Left lung (tissue), 4 donors: ENCODE measurements at regions not wholly inside any gene's neighbourhood (a gene's known extent, or its start where the extent isn't known, plus 50 kb on each side); places are given as distances from the start of the nearest gene placed in this dataset.

Experiments used
- ATAC-seq: fragments of 200-7000 bp; cut with Tn5 transposase; one replicate; pipeline ENCODE4 v1.9.1; 2020; ENCODE audit warnings: moderate library complexity
- DNase-seq, 4 donors: peaks; one replicate each; pipeline ENCODE4 v3.0.0-alpha.2; 2013 to 2020
- H3K27ac ChIP-seq, 2 donors: fragments of 200-600 bp; sonication (generic) in 1 of 2; one replicate each; pipeline versions ENCODE4 v1.5.0 to v1.8.0; 2020 to 2021
- H3K27me3 ChIP-seq, 2 donors: fragments of 200-600 bp; sonication (generic) in 1 of 2; one replicate each; pipeline versions ENCODE4 v1.5.0 to v1.8.0; 2020 to 2021
- H3K36me3 ChIP-seq, 2 donors: fragments of 200-600 bp; sonication (generic) in 1 of 2; one replicate each; pipeline versions ENCODE4 v1.5.0 to v1.8.0; 2020 to 2021
- H3K4me1 ChIP-seq, 2 donors: fragments of 200-600 bp; one replicate each; pipeline ENCODE4 v1.8.0; 2021
- H3K4me3 ChIP-seq, 2 donors: fragments of 200-600 bp; sonication (generic) in 1 of 2; one replicate each; pipeline versions ENCODE4 v1.5.0 to v1.8.0; 2020 to 2021; ENCODE audit warnings: mild to moderate bottlenecking in 1 of 2
- H3K9me3 ChIP-seq, 2 donors: fragments of 200-600 bp; sonication (generic) in 1 of 2; one replicate each; pipeline versions ENCODE4 v1.5.0 to v1.8.0; 2020 to 2021
- intact Hi-C, 2 donors: fragments of 100-400 bp; cut with DNase I; formaldehyde crosslinking; loops; one replicate each; pipeline versions ENCODE4 v1.11.2 to v1.14.2; 2022
- TF ChIP-seq, protein P1 (sequence below), 2 donors: fragments of 200-600 bp; sonication (generic) in 1 of 2; IDR thresholded peaks; one replicate each; pipeline versions ENCODE4 v1.5.0 to v1.8.0; 2021; ENCODE audit warnings: antibody characterized with exemption in 2 of 2
- donor health status: DM: no; HTN: yes; CAD: no.
- donor health status: DM: no; HTN: no; CAD: no.

DNA sequence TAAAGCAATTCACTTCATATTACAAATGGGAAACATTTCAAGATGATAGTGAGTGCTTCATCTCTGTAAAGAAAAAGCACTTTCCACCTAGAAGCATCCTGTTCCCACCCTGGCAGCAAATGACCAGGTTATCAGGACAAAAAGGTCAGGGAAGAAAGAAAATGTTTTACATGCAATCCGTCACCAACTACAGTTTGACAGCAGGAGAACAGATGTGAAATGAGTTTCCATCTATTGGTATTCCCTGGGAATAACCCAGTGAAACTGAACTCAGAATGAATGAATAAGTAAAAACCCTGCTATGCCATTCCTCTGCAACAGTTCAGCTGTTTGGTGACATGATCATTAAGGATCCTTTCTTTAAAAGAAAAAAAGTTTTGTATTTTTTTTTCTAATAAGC, 67.6 kb downstream of the HTR1A start:
- H3K9me3 ChIP-seq = no peaks in the 10 kb centered on the region
- H3K36me3 ChIP-seq = no peaks in the 10 kb centered on the region
- no peaks in the 10 kb centered on the region for H3K27me3 ChIP-seq
- no peak overlapping the region for H3K27ac ChIP-seq
- no peak overlapping the region for H3K4me3 ChIP-seq
- no peaks in the 10 kb centered on the region for H3K4me1 ChIP-seq
- DNase-seq (no peak), ATAC-seq (no peak)
- TF ChIP-seq, protein P1, sequence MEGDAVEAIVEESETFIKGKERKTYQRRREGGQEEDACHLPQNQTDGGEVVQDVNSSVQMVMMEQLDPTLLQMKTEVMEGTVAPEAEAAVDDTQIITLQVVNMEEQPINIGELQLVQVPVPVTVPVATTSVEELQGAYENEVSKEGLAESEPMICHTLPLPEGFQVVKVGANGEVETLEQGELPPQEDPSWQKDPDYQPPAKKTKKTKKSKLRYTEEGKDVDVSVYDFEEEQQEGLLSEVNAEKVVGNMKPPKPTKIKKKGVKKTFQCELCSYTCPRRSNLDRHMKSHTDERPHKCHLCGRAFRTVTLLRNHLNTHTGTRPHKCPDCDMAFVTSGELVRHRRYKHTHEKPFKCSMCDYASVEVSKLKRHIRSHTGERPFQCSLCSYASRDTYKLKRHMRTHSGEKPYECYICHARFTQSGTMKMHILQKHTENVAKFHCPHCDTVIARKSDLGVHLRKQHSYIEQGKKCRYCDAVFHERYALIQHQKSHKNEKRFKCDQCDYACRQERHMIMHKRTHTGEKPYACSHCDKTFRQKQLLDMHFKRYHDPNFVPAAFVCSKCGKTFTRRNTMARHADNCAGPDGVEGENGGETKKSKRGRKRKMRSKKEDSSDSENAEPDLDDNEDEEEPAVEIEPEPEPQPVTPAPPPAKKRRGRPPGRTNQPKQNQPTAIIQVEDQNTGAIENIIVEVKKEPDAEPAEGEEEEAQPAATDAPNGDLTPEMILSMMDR (IDR thresholded peaks at IDR 0.05) = no peak
- intact Hi-C loops = no loop called here

DNA sequence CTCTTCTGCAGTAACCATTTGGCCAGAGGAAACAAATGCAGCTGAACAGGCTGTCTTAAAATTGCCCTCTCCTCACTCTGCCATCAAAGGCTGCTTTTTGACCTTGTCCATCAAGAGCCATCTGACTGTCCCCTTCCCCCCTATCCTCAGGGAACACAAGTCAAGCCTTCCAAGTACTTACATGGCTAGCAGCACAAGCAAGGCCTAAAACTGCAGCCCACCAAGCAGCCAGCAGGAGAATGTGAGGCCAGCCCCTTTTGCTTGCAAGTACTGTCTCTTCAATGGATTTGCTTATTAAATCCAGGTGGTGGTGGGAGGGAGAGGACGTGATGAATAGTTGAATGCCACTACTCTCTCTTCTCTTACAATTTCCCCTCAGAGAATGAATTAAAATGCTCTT, 83.5 kb downstream of the HTR1A start:
- TF ChIP-seq, protein P1 (IDR thresholded peaks at IDR 0.05) = no peak
- ATAC-seq = no peak
- H3K36me3 ChIP-seq = no peaks in the 10 kb centered on the region
- no peaks in the 10 kb centered on the region for H3K4me1 ChIP-seq
- H3K9me3 ChIP-seq = no peaks in the 10 kb centered on the region
- DNase-seq = no peak
- no peaks in the 10 kb centered on the region for H3K27me3 ChIP-seq
- no peak overlapping the region for H3K4me3 ChIP-seq
- H3K27ac ChIP-seq = no peak overlapping the region
- intact Hi-C loops = no loop called here

DNA sequence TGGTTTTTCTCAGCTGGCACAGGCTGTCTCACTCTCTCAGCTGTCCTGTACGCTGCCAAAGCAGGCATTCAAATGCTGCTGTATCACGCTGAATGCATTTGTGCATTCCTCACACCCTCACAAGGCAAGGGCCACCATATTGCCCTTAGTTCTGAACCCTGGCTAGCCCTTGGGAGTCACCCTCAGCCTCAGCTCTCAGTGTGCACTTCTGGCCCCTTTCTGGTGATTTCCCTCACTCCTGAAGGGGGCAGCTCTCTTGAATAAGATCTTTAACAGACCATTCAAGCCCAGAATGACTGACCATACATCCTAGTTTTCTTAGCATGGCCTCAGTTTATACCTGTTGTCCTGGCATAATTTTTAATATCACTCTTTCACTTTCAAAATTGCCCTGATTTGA, 84.3 kb downstream of the HTR1A start:
- Histone ChIP-seq H3K4me1 (no peaks in the 10 kb centered on the region), H3K27ac (no peak overlapping the region), H3K36me3 (no peaks in the 10 kb centered on the region), H3K9me3 (no peaks in the 10 kb centered on the region), H3K4me3 (no peak overlapping the region), H3K27me3 (no peaks in the 10 kb centered on the region)
- DNase-seq (no peak), ATAC-seq (no peak)
- TF ChIP-seq, protein P1 (IDR thresholded peaks at IDR 0.05) = no peak
- intact Hi-C loops = no loop called here

DNA sequence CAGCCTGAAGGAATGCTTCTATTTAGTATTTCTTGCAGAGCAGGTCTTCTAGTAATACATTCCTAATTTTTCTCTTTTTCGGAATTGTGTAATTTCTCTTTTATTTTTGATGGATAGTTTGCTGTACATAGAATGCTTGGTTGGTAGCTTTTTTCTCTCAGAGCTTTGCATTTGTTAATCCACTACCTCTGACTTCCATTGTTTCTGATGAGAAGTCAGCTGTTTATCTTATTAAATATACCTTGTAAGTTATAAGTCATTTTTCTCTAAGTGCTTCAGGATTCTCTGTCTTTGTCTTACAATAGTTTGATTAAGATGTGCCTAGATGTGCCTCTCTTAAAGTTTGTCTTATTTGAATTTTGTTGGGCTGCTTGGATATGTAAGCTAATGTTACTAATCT, 101.9 kb downstream of the HTR1A start:
- no peaks in the 10 kb centered on the region for H3K27me3 ChIP-seq
- peaks cover 0 to 48% of the 10 kb centered on the region in 2 donors for H3K9me3 ChIP-seq
- TF ChIP-seq, protein P1 (IDR thresholded peaks at IDR 0.05) = no peak
- no peak overlapping the region for H3K27ac ChIP-seq
- intact Hi-C loops = no loop called here
- DNase-seq = no peak
- no peaks in the 10 kb centered on the region for H3K4me1 ChIP-seq
- H3K36me3 ChIP-seq = no peaks in the 10 kb centered on the region
- ATAC-seq = no peak
- no peak overlapping the region for H3K4me3 ChIP-seq

DNA sequence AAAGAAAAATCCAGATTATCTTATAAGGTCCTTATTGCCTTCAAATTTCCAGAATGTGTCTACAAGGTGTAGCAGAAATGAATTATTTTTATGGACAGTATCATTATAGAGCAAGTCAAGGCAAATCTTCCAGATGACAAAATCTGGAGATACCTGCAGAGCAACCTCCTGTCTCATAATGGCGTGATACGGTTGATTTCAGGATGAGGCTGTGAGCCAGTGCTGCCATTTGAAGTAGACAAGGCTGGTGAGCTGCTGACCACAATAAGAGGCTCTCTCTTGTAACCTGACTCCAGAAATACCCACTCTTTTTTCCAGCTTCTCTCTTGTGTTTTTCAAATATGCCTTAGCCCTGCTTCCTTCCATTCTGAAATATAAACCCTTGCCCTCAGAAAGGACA, 108.2 kb downstream of the HTR1A start:
- Histone ChIP-seq H3K27ac (no peak overlapping the region), H3K9me3 (peaks cover 0 to 16% of the 10 kb centered on the region in 2 donors), H3K27me3 (no peaks in the 10 kb centered on the region), H3K4me3 (no peak overlapping the region), H3K4me1 (no peaks in the 10 kb centered on the region), H3K36me3 (no peaks in the 10 kb centered on the region)
- DNase-seq (no peak), ATAC-seq (no peak)
- TF ChIP-seq, protein P1 (IDR thresholded peaks at IDR 0.05) = no peak
- intact Hi-C loops = no loop called here
